ENCODE measurements at regions not wholly inside any gene's neighbourhood (a gene's known extent, or its start where the extent isn't known, plus 50 kb on each side); places are given as distances from the start of the nearest gene placed in this dataset.

DNA sequence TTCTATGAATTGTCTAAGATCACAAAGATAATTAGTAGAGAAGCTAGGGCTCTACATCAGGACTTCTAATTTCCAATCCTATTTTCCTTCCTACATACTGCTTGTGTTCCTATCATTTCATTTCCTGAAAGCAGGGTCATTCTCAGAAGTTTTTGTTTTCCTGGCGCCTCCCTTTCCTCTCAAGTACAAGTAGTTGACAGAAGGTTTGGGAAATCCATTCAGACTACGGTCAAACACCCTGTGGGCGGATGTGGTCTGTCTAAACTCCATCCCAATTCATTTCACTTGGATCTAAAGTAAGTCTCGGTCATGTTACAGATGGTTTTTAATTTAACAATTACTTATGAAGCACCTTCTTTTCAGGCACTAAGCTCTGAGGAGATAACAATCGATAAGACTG, 221.4 kb downstream of the MTERF1 start:
- TF ChIP-seq, protein P1, sequence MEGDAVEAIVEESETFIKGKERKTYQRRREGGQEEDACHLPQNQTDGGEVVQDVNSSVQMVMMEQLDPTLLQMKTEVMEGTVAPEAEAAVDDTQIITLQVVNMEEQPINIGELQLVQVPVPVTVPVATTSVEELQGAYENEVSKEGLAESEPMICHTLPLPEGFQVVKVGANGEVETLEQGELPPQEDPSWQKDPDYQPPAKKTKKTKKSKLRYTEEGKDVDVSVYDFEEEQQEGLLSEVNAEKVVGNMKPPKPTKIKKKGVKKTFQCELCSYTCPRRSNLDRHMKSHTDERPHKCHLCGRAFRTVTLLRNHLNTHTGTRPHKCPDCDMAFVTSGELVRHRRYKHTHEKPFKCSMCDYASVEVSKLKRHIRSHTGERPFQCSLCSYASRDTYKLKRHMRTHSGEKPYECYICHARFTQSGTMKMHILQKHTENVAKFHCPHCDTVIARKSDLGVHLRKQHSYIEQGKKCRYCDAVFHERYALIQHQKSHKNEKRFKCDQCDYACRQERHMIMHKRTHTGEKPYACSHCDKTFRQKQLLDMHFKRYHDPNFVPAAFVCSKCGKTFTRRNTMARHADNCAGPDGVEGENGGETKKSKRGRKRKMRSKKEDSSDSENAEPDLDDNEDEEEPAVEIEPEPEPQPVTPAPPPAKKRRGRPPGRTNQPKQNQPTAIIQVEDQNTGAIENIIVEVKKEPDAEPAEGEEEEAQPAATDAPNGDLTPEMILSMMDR (IDR thresholded peaks at IDR 0.05), result no peak
- no peak for TF ChIP-seq POLR2A (IDR thresholded peaks at IDR 0.05)
